ENCODE measurements at regions not wholly inside any gene's neighbourhood (a gene's known extent, or its start where the extent isn't known, plus 50 kb on each side); places are given as distances from the start of the nearest gene placed in this dataset.
"Not testable (repeated sequence)": the region's sequence is repeated elsewhere in the genome, so short reads cannot be mapped to it uniquely, and the experiment has no call there.

GRCh38 chr18:8912348-8913326 lies 189.9 kb upstream of the NDUFV2 start:
- no peak for DNase-seq (ENCODE audit: low read depth in 2 of 2)

GRCh38 chr18:8913606-8914403 lies 188.7 kb upstream of the NDUFV2 start:
- not testable (repeated sequence) for DNase-seq (ENCODE audit: low read depth in 2 of 2)

GRCh38 chr18:8914404-8915264 lies 187.9 kb upstream of the NDUFV2 start:
- not testable (repeated sequence) for DNase-seq (ENCODE audit: low read depth in 2 of 2)

GRCh38 chr18:8920856-8921787 lies 181.4 kb upstream of the NDUFV2 start:
- DNase-seq (ENCODE audit: low read depth in 2 of 2): not testable (repeated sequence)

- DNase-seq (ENCODE audit: low read depth in 2 of 2): no peak
These were observed 176.0 kb upstream of the NDUFV2 start for GRCh38 chr18:8926464-8926863.

GRCh38 chr18:8928044-8928443 lies 174.5 kb upstream of the NDUFV2 start:
- no peak for DNase-seq (ENCODE audit: low read depth in 2 of 2)

- no peak for DNase-seq (ENCODE audit: low read depth in 2 of 2)
These were observed 173.4 kb upstream of the NDUFV2 start for GRCh38 chr18:8928847-8929780.

- DNase-seq (ENCODE audit: low read depth in 2 of 2): no peak
These were observed 171.4 kb upstream of the NDUFV2 start for GRCh38 chr18:8930990-8931616.

- no peak for DNase-seq (ENCODE audit: low read depth in 2 of 2)
These were observed 169.6 kb upstream of the NDUFV2 start for GRCh38 chr18:8932866-8933265.

- no peak for DNase-seq (ENCODE audit: low read depth in 2 of 2)
These were observed 168.7 kb upstream of the NDUFV2 start for GRCh38 chr18:8933714-8934284.

- not testable (repeated sequence) for DNase-seq (ENCODE audit: low read depth in 2 of 2)
These were observed 167.2 kb upstream of the NDUFV2 start for GRCh38 chr18:8935346-8935745.

GRCh38 chr18:8936619-8937018 lies 165.9 kb upstream of the NDUFV2 start:
- no peak for DNase-seq (ENCODE audit: low read depth in 2 of 2)

GRCh38 chr18:8937160-8938094 lies 165.1 kb upstream of the NDUFV2 start:
- peak in 1 of 2 experiments; percentile 52 for DNase-seq (ENCODE audit: low read depth in 2 of 2)

- peak in 1 of 2 experiments; percentile 15 for DNase-seq (ENCODE audit: low read depth in 2 of 2)
These were observed 163.7 kb upstream of the NDUFV2 start for GRCh38 chr18:8938817-8939216.

GRCh38 chr18:8942021-8942908 lies 160.2 kb upstream of the NDUFV2 start:
- peak in 1 of 2 experiments; percentile 21 for DNase-seq (ENCODE audit: low read depth in 2 of 2)

GRCh38 chr18:8942909-8943545 lies 159.5 kb upstream of the NDUFV2 start:
- no peak for DNase-seq (ENCODE audit: low read depth in 2 of 2)

Data from fibroblast of skin of left quadriceps (primary cell).